ENCODE measurements at regions not wholly inside any gene's neighbourhood (a gene's known extent, or its start where the extent isn't known, plus 50 kb on each side); places are given as distances from the start of the nearest gene placed in this dataset.

DNA sequence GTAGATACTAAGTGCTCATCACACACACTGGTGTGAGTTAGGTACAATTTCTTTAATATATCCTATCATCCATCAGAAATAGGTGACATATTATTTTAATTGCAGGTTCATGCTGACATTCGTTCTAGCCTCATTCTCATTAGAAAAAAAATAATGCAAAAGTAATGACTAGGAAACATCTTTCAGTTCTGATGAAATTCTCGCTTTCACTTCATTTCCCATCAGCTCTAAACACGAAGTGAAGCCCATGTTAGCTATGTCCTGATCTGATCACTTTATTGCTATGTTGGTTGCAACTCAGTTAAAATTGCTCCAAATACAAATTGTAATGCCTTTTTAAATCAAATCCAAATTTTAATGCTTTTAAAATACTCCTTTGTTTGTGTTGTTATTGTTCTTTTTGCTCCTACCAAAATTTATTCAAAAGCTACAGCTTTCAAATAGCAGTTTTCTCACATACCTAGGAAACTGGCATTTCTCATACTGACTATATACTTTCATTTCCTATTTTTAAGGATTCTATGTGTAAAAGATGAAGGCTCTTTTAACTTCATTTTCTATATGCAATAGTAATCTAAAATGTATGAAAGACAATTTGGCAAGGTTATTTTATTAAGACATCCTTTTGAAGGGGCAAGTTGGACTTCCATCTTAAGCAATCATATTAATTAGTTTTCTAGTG, 1237.8 kb upstream of the ACO1 start:
- H3K4me3 ChIP-seq (ENCODE audit: low read depth, low read length): no peak overlapping the region
- TF ChIP-seq, protein P1, sequence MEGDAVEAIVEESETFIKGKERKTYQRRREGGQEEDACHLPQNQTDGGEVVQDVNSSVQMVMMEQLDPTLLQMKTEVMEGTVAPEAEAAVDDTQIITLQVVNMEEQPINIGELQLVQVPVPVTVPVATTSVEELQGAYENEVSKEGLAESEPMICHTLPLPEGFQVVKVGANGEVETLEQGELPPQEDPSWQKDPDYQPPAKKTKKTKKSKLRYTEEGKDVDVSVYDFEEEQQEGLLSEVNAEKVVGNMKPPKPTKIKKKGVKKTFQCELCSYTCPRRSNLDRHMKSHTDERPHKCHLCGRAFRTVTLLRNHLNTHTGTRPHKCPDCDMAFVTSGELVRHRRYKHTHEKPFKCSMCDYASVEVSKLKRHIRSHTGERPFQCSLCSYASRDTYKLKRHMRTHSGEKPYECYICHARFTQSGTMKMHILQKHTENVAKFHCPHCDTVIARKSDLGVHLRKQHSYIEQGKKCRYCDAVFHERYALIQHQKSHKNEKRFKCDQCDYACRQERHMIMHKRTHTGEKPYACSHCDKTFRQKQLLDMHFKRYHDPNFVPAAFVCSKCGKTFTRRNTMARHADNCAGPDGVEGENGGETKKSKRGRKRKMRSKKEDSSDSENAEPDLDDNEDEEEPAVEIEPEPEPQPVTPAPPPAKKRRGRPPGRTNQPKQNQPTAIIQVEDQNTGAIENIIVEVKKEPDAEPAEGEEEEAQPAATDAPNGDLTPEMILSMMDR (IDR thresholded peaks at IDR 0.05; ENCODE audit: borderline replicate concordance, insufficient read depth, low read depth, low read length): no peak

DNA sequence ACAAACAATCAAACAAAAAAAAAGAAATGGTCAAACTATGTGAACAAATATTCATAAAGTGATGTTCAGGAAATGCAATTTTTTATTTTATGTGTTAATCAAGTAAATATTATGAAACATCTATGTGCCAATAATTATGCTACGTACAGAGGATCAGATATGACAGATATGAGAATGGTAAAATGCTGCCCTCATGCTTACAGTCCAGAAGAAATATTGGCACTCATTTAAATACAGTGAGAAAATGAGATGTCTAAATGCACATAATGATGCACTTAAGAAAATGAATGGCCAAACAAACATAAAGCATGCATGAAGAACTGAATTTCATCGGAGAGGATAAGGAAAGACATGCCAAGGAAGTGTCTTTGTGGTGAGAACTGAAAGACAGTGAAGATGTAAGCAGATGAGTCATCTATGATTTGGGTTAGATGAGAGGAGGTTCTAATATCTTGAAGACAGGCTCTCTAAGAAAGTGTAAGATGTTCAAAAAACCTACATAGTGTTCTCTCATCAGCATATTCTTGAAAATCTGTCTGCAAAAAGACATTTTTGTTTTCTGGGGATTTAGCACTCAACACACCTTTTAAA, 1231.1 kb upstream of the ACO1 start:
- TF ChIP-seq, protein P1 (IDR thresholded peaks at IDR 0.05; ENCODE audit: borderline replicate concordance, insufficient read depth, low read depth, low read length): no peak
- no peak overlapping the region for H3K4me3 ChIP-seq (ENCODE audit: low read depth, low read length)

DNA sequence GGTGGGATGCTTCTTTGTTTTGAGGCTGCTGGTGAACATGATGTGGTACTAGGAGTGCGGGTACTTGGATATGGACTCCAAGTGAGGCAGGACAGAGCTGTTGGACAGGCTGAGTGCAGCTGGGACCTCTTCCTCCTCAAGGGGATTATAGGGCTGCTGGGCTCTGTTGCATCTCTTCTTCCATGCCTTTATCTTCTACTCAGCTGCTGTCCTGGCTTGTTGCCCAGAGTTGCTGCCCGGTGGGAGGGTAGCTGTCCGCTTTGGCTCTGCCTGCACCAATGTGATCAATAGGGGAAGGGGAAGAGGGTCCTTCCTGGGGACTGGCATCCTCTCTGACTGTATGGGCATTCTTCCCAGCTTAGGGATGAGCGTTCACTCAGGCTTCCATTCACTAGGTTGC, 1217.9 kb upstream of the ACO1 start:
- TF ChIP-seq, protein P1 (IDR thresholded peaks at IDR 0.05; ENCODE audit: borderline replicate concordance, insufficient read depth, low read depth, low read length): no peak
- H3K4me3 ChIP-seq (ENCODE audit: low read depth, low read length): no peak overlapping the region

DNA sequence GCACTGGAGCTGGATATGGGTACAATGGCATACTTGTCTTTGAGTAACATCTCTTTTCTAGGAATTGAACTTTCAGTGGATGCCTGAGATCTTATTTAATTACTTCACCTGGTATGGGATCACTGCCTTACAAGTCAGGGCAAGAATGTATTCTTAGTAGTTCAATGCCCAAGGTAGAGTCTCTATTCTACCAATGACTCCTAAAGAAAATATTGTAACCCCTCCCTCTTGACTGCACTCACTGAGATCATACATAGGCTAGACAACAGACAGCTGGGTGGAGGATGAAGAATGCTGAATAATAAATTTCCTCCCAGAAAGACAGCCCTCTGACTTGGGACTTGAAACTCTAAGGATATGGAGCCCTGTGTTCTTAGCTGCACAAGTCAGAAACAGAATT, 1216.3 kb upstream of the ACO1 start:
- H3K4me3 ChIP-seq (ENCODE audit: low read depth, low read length): no peak overlapping the region
- TF ChIP-seq, protein P1 (IDR thresholded peaks at IDR 0.05; ENCODE audit: borderline replicate concordance, insufficient read depth, low read depth, low read length): no peak

DNA sequence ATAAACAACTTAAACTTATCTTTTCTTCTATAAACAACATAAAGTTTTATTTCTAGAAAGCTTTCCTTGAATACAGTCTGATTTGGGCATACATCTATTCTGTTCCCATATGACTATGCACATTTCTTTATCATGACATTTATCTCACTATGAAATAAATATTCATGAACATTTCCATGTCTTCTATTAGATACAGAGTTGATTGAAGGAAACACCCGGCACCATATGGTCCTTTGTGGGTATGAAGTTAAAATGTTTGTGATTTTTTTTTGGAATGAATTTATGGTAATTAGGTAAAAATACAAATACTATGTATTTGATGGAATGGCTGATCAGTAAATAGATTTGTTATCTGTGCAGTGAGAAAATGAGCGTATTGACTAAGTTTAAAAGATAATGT, 1209.8 kb upstream of the ACO1 start:
- no peak overlapping the region for H3K4me3 ChIP-seq (ENCODE audit: low read depth, low read length)
- TF ChIP-seq, protein P1 (IDR thresholded peaks at IDR 0.05; ENCODE audit: borderline replicate concordance, insufficient read depth, low read depth, low read length): no peak

DNA sequence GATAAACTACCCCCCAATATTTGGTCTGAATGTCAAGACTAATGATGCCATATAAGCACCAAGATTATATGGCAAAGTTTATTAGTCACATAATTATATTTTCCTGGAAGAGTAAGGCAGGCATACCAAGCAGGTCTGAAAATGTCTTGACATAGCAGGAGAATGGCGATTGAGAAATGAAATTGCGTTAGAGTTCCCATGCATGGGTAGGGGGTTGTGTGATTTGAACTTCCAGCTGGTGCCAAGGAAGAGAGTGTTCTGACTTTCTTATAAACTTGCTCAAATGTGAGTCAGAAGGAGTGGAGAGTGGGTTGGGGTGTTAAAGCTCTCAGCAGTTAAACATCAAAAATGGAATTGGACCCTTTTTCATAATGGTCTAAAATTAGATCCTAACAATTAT, 1200.6 kb upstream of the ACO1 start:
- no peak overlapping the region for H3K4me3 ChIP-seq (ENCODE audit: low read depth, low read length)
- TF ChIP-seq, protein P1 (IDR thresholded peaks at IDR 0.05; ENCODE audit: borderline replicate concordance, insufficient read depth, low read depth, low read length): no peak

DNA sequence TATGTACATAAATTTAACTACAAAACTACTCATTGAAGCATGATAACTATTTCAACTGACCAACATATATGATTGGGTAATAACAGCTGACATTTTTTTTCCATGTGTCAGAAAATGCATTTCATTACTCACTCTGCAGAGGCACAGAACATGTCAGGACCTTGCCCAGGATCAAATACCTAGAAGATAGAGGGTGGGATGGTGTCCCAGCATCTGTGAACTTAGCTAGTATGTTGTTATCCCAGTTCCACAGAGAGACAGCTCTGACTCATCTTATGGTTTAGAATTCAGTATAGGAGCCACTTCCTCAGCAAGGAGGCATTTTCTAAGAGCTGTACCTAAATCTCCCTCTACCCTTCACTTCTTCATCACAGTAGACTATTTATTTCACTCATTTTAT, 1198.6 kb upstream of the ACO1 start:
- no peak overlapping the region for H3K4me3 ChIP-seq (ENCODE audit: low read depth, low read length)
- TF ChIP-seq, protein P1 (IDR thresholded peaks at IDR 0.05; ENCODE audit: borderline replicate concordance, insufficient read depth, low read depth, low read length): no peak

Data from GM12875 (cell line).